Neural crest cell (in vitro differentiated cells): ENCODE measurements at regions not wholly inside any gene's neighbourhood (a gene's known extent, or its start where the extent isn't known, plus 50 kb on each side); places are given as distances from the start of the nearest gene placed in this dataset.

ENCODE experiments used
- DNase-seq: peaks from one replicate; pipeline ENCODE4 v3.0.0; 2021; ENCODE audit warnings: low read depth, mixed read lengths, low spot score
- H3K27ac Mint-ChIP-seq: one replicate; pipeline ENCODE4 v1.8.0; 2021; ENCODE audit warnings: mild to moderate bottlenecking, mixed read lengths; ENCODE audit not compliant: unreplicated experiment
- H3K27me3 Mint-ChIP-seq: 2 replicates; pipeline ENCODE4 v1.8.0; 2021; ENCODE audit warnings: low read depth, mild to moderate bottlenecking, mixed read lengths
- H3K36me3 Mint-ChIP-seq: 2 replicates; pipeline ENCODE4 v1.8.0; 2021; ENCODE audit warnings: low read depth, mild to moderate bottlenecking, mixed read lengths
- H3K4me1 Mint-ChIP-seq: 2 replicates; pipeline ENCODE4 v1.8.0; 2021; ENCODE audit warnings: mixed read lengths
- H3K4me3 Mint-ChIP-seq: one replicate; pipeline ENCODE4 v1.8.0; 2021; ENCODE audit warnings: mild to moderate bottlenecking, mixed read lengths
- H3K9me3 Mint-ChIP-seq: 2 replicates; pipeline ENCODE4 v1.8.0; 2021; ENCODE audit warnings: mixed read lengths
- CTCF ChIP-seq: fragments of 200-600 bp; sonication (generic); conservative IDR thresholded peaks from 2 replicates; pipeline ENCODE4 v1.5.0; 2021; ENCODE audit warnings: antibody characterized with exemption, mild to moderate bottlenecking

DNA sequence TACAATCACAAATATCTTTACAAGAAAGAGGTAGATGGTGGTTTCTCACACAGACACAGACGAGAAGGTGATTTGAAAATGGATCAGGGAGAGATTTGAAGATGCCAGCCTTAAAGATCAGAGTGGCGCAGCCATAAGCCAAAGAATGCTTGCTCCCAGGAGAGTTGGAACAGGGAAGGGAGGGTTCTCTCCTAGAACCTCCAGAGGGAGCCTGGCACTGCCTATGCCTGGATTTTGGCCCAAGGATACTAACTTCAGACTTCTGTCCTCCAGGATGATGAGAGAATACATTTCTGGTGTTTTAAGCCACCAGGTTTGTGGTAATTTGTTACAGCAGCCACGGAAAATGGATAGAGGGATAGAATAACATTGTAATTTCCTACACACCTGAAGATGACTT is 279.1 kb downstream of the FAM43A start:
- TF ChIP-seq CTCF: no peak
- no peaks in the 10 kb centered on the region for H3K9me3 Mint-ChIP-seq
- no peak overlapping the region for H3K4me3 Mint-ChIP-seq
- H3K27me3 Mint-ChIP-seq: peaks cover 6% of the 10 kb centered on the region
- no peaks in the 10 kb centered on the region for H3K4me1 Mint-ChIP-seq
- no peak for DNase-seq
- no peak overlapping the region for H3K27ac Mint-ChIP-seq
- no peaks in the 10 kb centered on the region for H3K36me3 Mint-ChIP-seq

GRCh38 chr3:194967151-194968117 is 281.8 kb downstream of the FAM43A start:
- H3K9me3 Mint-ChIP-seq: peaks cover 6% of the 10 kb centered on the region
- H3K27me3 Mint-ChIP-seq: peaks cover 6% of the 10 kb centered on the region
- no peak overlapping the region for H3K27ac Mint-ChIP-seq
- H3K4me3 Mint-ChIP-seq: no peak overlapping the region
- H3K36me3 Mint-ChIP-seq: no peaks in the 10 kb centered on the region
- H3K4me1 Mint-ChIP-seq: no peaks in the 10 kb centered on the region
- no peak for TF ChIP-seq CTCF
- no peak for DNase-seq

DNA sequence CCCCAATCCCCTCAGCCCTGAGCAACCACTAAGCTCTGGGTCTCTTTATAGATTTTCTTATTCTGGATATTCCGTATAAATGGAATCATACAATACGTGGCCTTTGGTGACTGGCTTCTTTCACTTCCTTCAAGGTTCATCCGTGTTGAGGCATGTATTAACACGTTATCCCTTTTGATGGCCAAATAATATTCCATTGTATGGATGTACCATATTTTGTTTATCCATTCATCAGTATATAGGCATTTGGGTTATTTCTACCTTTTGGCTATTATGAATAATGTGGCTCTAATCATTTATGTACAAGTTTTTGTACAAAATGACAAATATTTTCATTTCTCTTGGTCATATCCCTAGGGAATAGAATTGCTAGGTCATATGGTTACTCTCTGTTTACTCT is 284.4 kb downstream of the FAM43A start:
- TF ChIP-seq CTCF: no peak
- no peak overlapping the region for H3K4me3 Mint-ChIP-seq
- H3K9me3 Mint-ChIP-seq: peaks cover 6% of the 10 kb centered on the region
- H3K4me1 Mint-ChIP-seq: no peaks in the 10 kb centered on the region
- no peaks in the 10 kb centered on the region for H3K36me3 Mint-ChIP-seq
- H3K27me3 Mint-ChIP-seq: peaks cover 6% of the 10 kb centered on the region
- no peak overlapping the region for H3K27ac Mint-ChIP-seq
- no peak for DNase-seq

GRCh38 chr3:194971009-194971408 is 285.3 kb downstream of the FAM43A start:
- no peaks in the 10 kb centered on the region for H3K36me3 Mint-ChIP-seq
- TF ChIP-seq CTCF: no peak
- H3K27ac Mint-ChIP-seq: no peak overlapping the region
- no peaks in the 10 kb centered on the region for H3K4me1 Mint-ChIP-seq
- no peak overlapping the region for H3K4me3 Mint-ChIP-seq
- no peak for DNase-seq
- peaks cover 6% of the 10 kb centered on the region for H3K27me3 Mint-ChIP-seq
- peaks cover 6% of the 10 kb centered on the region for H3K9me3 Mint-ChIP-seq

DNA sequence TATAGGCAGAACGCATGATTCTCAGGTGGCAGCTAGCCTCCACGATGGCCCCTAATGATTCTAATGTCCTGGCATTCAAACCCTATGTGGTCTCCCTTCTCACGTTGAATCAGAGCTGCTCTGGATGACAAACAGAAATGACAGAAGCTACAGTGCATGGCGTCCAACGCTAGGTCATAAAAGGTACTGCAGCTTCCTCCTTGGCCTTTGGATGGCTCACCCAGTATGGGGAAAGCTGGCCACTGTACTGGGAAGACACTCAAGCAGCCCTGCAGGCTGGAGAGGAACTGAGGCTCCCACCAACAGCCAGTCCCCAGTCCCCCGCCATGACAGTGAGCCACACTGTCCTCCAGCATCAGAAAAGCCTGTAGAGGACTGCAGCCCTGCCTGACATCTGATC is 286.3 kb downstream of the FAM43A start:
- TF ChIP-seq CTCF: no peak
- peaks cover 6% of the 10 kb centered on the region for H3K27me3 Mint-ChIP-seq

More for the DNA sequence above, 286.3 kb downstream of the FAM43A start:
- H3K4me3 Mint-ChIP-seq: no peak overlapping the region
- DNase-seq: no peak
- no peaks in the 10 kb centered on the region for H3K36me3 Mint-ChIP-seq
- no peaks in the 10 kb centered on the region for H3K4me1 Mint-ChIP-seq
- no peak overlapping the region for H3K27ac Mint-ChIP-seq
- H3K9me3 Mint-ChIP-seq: peaks cover 6% of the 10 kb centered on the region
